Tibial artery (tissue), 4 donors: ENCODE measurements at regions not wholly inside any gene's neighbourhood (a gene's known extent, or its start where the extent isn't known, plus 50 kb on each side); places are given as distances from the start of the nearest gene placed in this dataset.

Source experiments
- DNase-seq, 2 donors: peaks; one replicate each; pipeline ENCODE4 v3.0.0-alpha.2; 2019
- H3K27ac ChIP-seq, 2 donors: fragments of 200-600 bp; sonication (generic) in 1 of 2; 1 replicate in 1 of 2; 2 replicates in 1 of 2; pipeline ENCODE4 v1.5.1; 2018 to 2019; ENCODE audit warnings: mild to moderate bottlenecking in 1 of 2
- H3K27me3 ChIP-seq, 2 donors: fragments of 200-600 bp; sonication (generic) in 1 of 2; one replicate each; pipeline versions ENCODE4 v1.5.1 to v1.6.0; 2016 to 2019
- H3K36me3 ChIP-seq, 3 donors: fragments of 200-600 bp; sonication (generic) in 2 of 3; one replicate each; pipeline ENCODE4 v1.5.1; 2016 to 2019; ENCODE audit warnings: mild to moderate bottlenecking in 2 of 3
- H3K4me1 ChIP-seq, 4 donors: fragments of 200-600 bp; sonication (generic) in 2 of 4; 1 replicate in 3 of 4; 2 replicates in 1 of 4; pipeline ENCODE4 v1.5.1; 2016 to 2019
- H3K4me3 ChIP-seq, 2 donors: fragments of 200-600 bp; sonication (generic) in 1 of 2; 1 replicate in 1 of 2; 2 replicates in 1 of 2; pipeline ENCODE4 v1.5.1; 2018 to 2019; ENCODE audit warnings: mild to moderate bottlenecking in 2 of 2
- H3K9me3 ChIP-seq, 3 donors: fragments of 200-600 bp; sonication (generic) in 1 of 3; one replicate each; pipeline ENCODE4 v1.5.1; 2016 to 2019
- intact Hi-C: fragments of 100-400 bp; cut with DNase I; formaldehyde crosslinking; loops from one replicate; pipeline ENCODE4 v1.15.0; 2023; ENCODE audit warnings: low total_unique reads
- TF ChIP-seq, protein P1 (sequence below), 2 experiments: fragments of 200-600 bp in 1 of 2; fragments of 450-650 bp in 1 of 2; IDR thresholded peaks; one replicate each; pipeline ENCODE4 v1.5.1; 2017 to 2019; ENCODE audit warnings: antibody characterized with exemption in 2 of 2, mild to moderate bottlenecking in 1 of 2, moderate library complexity in 1 of 2

DNA sequence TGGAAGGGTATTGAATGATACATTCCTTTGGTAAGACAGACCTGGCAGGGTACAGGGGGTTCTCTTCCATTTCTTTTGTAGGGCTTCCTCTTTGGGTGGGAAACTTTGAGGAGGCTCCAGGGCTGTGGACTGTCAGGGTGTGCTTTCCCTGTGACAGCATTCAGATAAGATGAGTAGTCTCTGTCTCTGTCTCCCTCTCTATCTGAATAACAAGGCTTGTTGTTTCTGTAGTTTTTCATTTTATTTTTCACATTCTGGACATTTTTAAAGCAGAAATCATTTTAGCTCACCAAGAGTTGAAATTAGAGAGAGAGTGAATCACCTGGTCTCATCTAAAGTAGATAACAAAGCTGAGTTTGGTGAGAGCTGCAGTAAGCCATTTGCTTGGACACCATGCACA is 100.8 kb upstream of the TPM1 start:
- TF ChIP-seq, protein P1, sequence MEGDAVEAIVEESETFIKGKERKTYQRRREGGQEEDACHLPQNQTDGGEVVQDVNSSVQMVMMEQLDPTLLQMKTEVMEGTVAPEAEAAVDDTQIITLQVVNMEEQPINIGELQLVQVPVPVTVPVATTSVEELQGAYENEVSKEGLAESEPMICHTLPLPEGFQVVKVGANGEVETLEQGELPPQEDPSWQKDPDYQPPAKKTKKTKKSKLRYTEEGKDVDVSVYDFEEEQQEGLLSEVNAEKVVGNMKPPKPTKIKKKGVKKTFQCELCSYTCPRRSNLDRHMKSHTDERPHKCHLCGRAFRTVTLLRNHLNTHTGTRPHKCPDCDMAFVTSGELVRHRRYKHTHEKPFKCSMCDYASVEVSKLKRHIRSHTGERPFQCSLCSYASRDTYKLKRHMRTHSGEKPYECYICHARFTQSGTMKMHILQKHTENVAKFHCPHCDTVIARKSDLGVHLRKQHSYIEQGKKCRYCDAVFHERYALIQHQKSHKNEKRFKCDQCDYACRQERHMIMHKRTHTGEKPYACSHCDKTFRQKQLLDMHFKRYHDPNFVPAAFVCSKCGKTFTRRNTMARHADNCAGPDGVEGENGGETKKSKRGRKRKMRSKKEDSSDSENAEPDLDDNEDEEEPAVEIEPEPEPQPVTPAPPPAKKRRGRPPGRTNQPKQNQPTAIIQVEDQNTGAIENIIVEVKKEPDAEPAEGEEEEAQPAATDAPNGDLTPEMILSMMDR (IDR thresholded peaks at IDR 0.05), result no peak
- H3K27me3 ChIP-seq, result no peaks in the 10 kb centered on the region
- no peak overlapping the region for H3K4me3 ChIP-seq
- peaks cover 7 to 31% (median 20%) of the 10 kb centered on the region in 4 donors for H3K4me1 ChIP-seq
- intact Hi-C loops, result no loop called here
- H3K27ac ChIP-seq, result peak overlapping the region; percentile 65 to 83
- DNase-seq, result no peak
- no peaks in the 10 kb centered on the region for H3K9me3 ChIP-seq
- no peaks in the 10 kb centered on the region for H3K36me3 ChIP-seq

DNA sequence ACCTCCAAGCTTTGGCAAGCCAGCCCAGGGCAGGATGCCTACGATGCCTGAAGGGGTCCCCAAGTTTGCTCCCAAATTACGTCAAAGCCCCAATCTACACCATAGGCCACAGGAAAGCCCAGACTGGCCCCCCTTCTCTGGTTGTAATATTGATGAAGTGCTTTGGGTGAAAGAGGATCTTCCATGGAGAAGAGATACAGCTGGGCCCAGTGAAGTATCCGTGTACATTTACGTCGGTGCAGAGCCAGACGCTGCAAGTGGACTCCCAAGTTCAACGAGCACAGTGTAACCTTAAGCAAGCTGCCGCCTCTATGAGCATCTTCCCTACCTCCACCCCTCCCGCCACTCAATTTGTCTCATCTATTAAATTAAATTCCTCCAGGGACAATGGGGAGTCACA is 100.1 kb upstream of the TPM1 start:
- H3K4me3 ChIP-seq, result no peak overlapping the region
- DNase-seq, result no peak
- intact Hi-C loops, result no loop called here
- H3K36me3 ChIP-seq, result no peaks in the 10 kb centered on the region
- H3K4me1 ChIP-seq, result peaks cover 7 to 31% (median 20%) of the 10 kb centered on the region in 4 donors
- H3K27ac ChIP-seq, result peak overlapping the region; percentile 65 to 83
- TF ChIP-seq, protein P1 (IDR thresholded peaks at IDR 0.05), result no peak
- H3K27me3 ChIP-seq, result no peaks in the 10 kb centered on the region
- no peaks in the 10 kb centered on the region for H3K9me3 ChIP-seq

DNA sequence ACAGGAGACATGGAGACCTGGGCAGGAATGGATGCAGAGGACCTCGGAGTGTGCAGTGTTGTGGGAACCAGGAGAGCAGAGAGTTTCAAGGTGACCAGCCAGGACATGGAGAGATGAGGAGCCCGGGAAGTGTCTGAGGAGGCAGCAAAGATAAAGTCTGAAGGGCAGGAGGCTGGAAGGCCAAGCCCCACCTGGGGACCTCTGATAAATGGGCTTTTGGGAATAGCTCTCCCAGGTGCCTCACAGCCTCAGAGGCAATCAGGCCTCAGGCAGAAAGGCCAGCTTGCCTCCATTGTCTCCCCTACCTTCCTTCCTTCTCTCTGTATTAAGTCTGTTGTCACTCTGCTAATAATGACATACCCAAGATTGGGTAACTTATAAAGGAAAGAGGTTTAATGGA is 97.5 kb upstream of the TPM1 start:
- Histone ChIP-seq H3K9me3 (no peaks in the 10 kb centered on the region), H3K27me3 (no peaks in the 10 kb centered on the region), H3K4me1 (peaks cover 7 to 23% (median 16%) of the 10 kb centered on the region in 4 donors), H3K27ac (no peak overlapping the region), H3K4me3 (no peak overlapping the region), H3K36me3 (no peaks in the 10 kb centered on the region)
- TF ChIP-seq, protein P1 (IDR thresholded peaks at IDR 0.05), result no peak
- no peak for DNase-seq
- intact Hi-C loops, result no loop called here

DNA sequence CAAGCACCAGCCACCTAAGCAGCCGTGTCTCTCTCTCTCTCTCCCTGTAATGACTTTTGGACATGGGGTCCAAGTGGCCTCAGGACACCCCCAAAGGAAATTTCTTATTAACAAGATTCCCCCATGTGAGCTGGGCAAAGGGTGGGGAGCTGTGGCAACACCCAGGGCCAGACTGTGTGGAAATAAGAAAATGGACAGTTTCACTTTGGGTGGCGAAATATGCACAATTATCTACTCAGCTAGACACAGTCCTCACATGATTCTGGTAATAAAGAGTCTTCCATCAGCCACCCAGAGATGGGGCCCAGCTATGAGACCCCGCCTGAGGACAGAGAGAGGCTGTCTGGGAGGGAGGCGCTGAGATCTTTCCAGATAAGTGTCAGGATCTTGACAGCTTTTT is 96.8 kb upstream of the TPM1 start:
- intact Hi-C loops, result no loop called here

DNA sequence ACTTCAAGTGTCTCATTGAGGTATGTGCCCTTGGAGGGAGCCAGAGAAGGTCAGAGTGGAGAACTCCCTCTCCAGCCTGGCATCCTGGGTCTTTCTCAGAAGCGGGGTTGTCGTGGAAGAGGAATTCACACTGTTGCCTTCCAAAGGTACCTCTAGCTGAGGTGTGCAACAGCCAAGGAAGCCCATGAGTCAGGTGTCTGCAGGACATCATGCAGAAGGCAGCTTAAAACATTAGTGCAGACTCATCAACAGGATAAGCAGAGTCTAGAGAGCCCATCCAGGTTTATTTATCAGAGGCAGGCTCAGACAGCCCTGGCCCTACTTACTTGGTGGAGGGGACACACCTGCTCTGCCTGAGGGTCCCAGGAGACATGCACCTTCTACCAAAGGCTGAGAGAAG is 95.6 kb upstream of the TPM1 start:
- Histone ChIP-seq H3K36me3 (no peaks in the 10 kb centered on the region), H3K27ac (no peak overlapping the region), H3K4me3 (no peak overlapping the region), H3K4me1 (peaks cover 0 to 4% (median 0%) of the 10 kb centered on the region in 4 donors), H3K9me3 (no peaks in the 10 kb centered on the region), H3K27me3 (no peaks in the 10 kb centered on the region)
- no peak for DNase-seq
- intact Hi-C loops, result no loop called here
- TF ChIP-seq, protein P1 (IDR thresholded peaks at IDR 0.05), result no peak

More for the DNA sequence above, 96.8 kb upstream of the TPM1 start:
- H3K4me3 ChIP-seq, result no peak overlapping the region
- H3K9me3 ChIP-seq, result no peaks in the 10 kb centered on the region
- H3K27me3 ChIP-seq, result no peaks in the 10 kb centered on the region
- H3K36me3 ChIP-seq, result no peaks in the 10 kb centered on the region
- peaks cover 7 to 16% (median 10%) of the 10 kb centered on the region in 4 donors for H3K4me1 ChIP-seq
- TF ChIP-seq, protein P1 (IDR thresholded peaks at IDR 0.05), result no peak
- DNase-seq, result no peak
- H3K27ac ChIP-seq, result no peak overlapping the region

DNA sequence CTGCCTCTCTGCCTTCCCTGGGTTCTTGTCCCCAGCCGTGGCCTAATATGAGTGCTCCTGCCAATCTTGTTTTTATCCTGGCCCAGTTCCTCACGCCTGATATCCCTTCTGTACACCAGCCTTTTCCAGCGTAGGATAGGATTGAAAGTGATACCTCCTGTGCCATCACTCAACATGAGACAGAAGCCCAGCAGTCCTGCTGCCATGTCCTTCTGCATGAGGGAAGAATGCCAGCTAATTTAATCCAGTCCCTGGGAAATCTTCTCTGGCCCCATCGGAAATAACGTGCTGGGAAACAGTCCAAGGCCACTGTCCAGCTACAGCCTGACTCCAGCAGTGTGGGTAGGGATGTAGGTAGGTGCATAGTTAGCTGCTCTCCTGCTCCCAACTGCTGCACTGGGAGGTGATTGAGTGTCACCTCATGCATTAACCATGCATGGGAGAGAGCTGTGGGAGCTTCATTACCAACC is 92.0 kb upstream of the TPM1 start:
- Histone ChIP-seq H3K27ac (no peak overlapping the region), H3K27me3 (no peaks in the 10 kb centered on the region), H3K9me3 (no peaks in the 10 kb centered on the region), H3K4me3 (no peak overlapping the region), H3K4me1 (no peaks in the 10 kb centered on the region), H3K36me3 (no peaks in the 10 kb centered on the region)
- intact Hi-C loops, result no loop called here
- TF ChIP-seq, protein P1 (IDR thresholded peaks at IDR 0.05), result no peak
- DNase-seq, result no peak
